ENCODE measurements at regions not wholly inside any gene's neighbourhood (a gene's known extent, or its start where the extent isn't known, plus 50 kb on each side); places are given as distances from the start of the nearest gene placed in this dataset.
"Not testable (repeated sequence)": the region's sequence is repeated elsewhere in the genome, so short reads cannot be mapped to it uniquely, and the experiment has no call there.

- no peak for DNase-seq
Measured at GRCh38 chr1:208475951-208476845, 232.0 kb upstream of the PLXNA2 start.

GRCh38 chr1:208476846-208477170 lies 232.6 kb upstream of the PLXNA2 start:
- DNase-seq: no peak

GRCh38 chr1:208479435-208479834 lies 235.3 kb upstream of the PLXNA2 start:
- no peak for DNase-seq

GRCh38 chr1:208485512-208485911 lies 241.3 kb upstream of the PLXNA2 start:
- DNase-seq: no peak

- no peak for DNase-seq
Measured at GRCh38 chr1:208486677-208487076, 242.5 kb upstream of the PLXNA2 start.

- not testable (repeated sequence) for DNase-seq
Measured at GRCh38 chr1:208488432-208488831, 244.2 kb upstream of the PLXNA2 start.

GRCh38 chr1:208496467-208497371 lies 252.5 kb upstream of the PLXNA2 start:
- DNase-seq: no peak

- no peak for DNase-seq
Measured at GRCh38 chr1:208497866-208498541, 253.8 kb upstream of the PLXNA2 start.

- no peak for DNase-seq
Measured at GRCh38 chr1:208499026-208499425, 254.8 kb upstream of the PLXNA2 start.

GRCh38 chr1:208499601-208500000 lies 255.4 kb upstream of the PLXNA2 start:
- no peak for DNase-seq

GRCh38 chr1:208500375-208500774 lies 256.2 kb upstream of the PLXNA2 start:
- DNase-seq: no peak

GRCh38 chr1:208501542-208501941 lies 257.4 kb upstream of the PLXNA2 start:
- DNase-seq: no peak

- no peak for DNase-seq
Measured at GRCh38 chr1:208503787-208504186, 259.6 kb upstream of the PLXNA2 start.

- no peak for DNase-seq
Measured at GRCh38 chr1:208506812-208507211, 262.6 kb upstream of the PLXNA2 start.

GRCh38 chr1:208509072-208509471 lies 264.9 kb upstream of the PLXNA2 start:
- no peak for DNase-seq

GRCh38 chr1:208510192-208510952 lies 266.2 kb upstream of the PLXNA2 start:
- DNase-seq: no peak

GRCh38 chr1:208511242-208511860 lies 267.2 kb upstream of the PLXNA2 start:
- no peak for DNase-seq

- no peak for DNase-seq
Measured at GRCh38 chr1:208513799-208514198, 269.6 kb upstream of the PLXNA2 start.

GRCh38 chr1:208515129-208515528 lies 270.9 kb upstream of the PLXNA2 start:
- no peak for DNase-seq

GRCh38 chr1:208516780-208517179 lies 272.6 kb upstream of the PLXNA2 start:
- no peak for DNase-seq

- DNase-seq: no peak
Measured at GRCh38 chr1:208520438-208521099, 276.4 kb upstream of the PLXNA2 start.

GRCh38 chr1:208521534-208521933 lies 277.4 kb upstream of the PLXNA2 start:
- DNase-seq: no peak
